ENCODE measurements at regions not wholly inside any gene's neighbourhood (a gene's known extent, or its start where the extent isn't known, plus 50 kb on each side); places are given as distances from the start of the nearest gene placed in this dataset.

GRCh38 chr2:186303091-186303490, 183.0 kb upstream of the ZC3H15 start:
- no peak for DNase-seq
- Histone ChIP-seq H3K36me3 (no peaks in the 10 kb centered on the region), H3K4me3 (no peak overlapping the region), H3K27me3 (replicated peaks in 1 of 7) (no peaks in the 10 kb centered on the region), H3K9me3 (no peaks in the 10 kb centered on the region), H3K4me1 (no peaks in the 10 kb centered on the region), H3K27ac (no peak overlapping the region)
- intact Hi-C loops (cut with DNase I; ENCODE audit: low total_unique reads): no loop called here
- no peak for TF ChIP-seq POLR2A (IDR thresholded peaks at IDR 0.05)
- TF ChIP-seq POLR2AphosphoS5 (IDR thresholded peaks at IDR 0.05): no peak
- TF ChIP-seq, protein P1, sequence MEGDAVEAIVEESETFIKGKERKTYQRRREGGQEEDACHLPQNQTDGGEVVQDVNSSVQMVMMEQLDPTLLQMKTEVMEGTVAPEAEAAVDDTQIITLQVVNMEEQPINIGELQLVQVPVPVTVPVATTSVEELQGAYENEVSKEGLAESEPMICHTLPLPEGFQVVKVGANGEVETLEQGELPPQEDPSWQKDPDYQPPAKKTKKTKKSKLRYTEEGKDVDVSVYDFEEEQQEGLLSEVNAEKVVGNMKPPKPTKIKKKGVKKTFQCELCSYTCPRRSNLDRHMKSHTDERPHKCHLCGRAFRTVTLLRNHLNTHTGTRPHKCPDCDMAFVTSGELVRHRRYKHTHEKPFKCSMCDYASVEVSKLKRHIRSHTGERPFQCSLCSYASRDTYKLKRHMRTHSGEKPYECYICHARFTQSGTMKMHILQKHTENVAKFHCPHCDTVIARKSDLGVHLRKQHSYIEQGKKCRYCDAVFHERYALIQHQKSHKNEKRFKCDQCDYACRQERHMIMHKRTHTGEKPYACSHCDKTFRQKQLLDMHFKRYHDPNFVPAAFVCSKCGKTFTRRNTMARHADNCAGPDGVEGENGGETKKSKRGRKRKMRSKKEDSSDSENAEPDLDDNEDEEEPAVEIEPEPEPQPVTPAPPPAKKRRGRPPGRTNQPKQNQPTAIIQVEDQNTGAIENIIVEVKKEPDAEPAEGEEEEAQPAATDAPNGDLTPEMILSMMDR (IDR thresholded peaks at IDR 0.05 in 8 of 11, conservative IDR thresholded peaks at IDR 0.05 in 3 of 11): no peak
- WGBS, 5 donors: 82 to 92% (median 90%) methylated on average over 2 of the region's 2 CpGs

DNA sequence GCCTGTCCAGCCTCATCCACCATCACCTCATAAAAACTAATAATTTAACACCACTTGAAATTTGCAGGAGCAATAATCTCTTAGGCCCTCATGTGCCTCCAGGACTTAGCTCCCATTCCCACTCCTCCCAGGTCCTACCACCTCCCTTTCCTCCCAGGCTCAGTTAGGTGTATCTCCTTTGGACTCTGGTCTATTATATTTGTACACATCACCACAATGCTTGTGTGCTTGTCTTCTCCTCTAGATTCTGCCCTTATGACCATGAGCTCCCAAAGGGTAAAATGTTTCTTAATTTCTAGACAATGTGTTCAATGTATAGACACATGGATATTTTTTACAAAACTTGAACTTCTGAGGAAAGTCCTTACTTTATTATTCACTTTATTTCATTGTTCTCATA, 182.0 kb upstream of the ZC3H15 start:
- H3K27ac ChIP-seq: no peak overlapping the region

DNA sequence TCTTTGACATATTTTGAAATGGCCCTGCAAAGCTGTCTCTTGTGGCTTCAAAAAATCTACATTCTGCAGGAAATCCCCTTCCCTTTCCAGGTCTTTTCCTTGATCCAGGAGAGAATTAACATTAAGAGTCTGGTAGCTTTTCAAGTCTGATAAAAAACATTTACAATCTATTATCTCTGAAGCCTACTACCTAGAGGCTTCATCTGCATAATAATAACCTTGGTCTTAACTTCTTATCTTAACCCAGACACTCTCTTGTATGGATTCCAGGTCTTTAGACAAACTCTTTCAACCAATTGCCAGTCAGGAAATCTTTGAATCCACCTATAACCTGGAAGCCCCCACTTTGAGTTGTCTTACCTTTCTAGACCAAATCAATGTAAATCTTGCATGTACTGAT, 179.3 kb upstream of the ZC3H15 start:
- no peak overlapping the region for H3K27ac ChIP-seq
- intact Hi-C loops (cut with DNase I; ENCODE audit: low total_unique reads): no loop called here

More for the DNA sequence above, 182.0 kb upstream of the ZC3H15 start:
- Histone ChIP-seq H3K4me1 (no peaks in the 10 kb centered on the region), H3K36me3 (no peaks in the 10 kb centered on the region), H3K4me3 (no peak overlapping the region), H3K27me3 (replicated peaks in 1 of 7) (no peaks in the 10 kb centered on the region), H3K9me3 (no peaks in the 10 kb centered on the region)
- intact Hi-C loops (cut with DNase I; ENCODE audit: low total_unique reads): no loop called here
- TF ChIP-seq POLR2A (IDR thresholded peaks at IDR 0.05) (no peak), POLR2AphosphoS5 (IDR thresholded peaks at IDR 0.05) (no peak)
- TF ChIP-seq, protein P1 (IDR thresholded peaks at IDR 0.05 in 8 of 11, conservative IDR thresholded peaks at IDR 0.05 in 3 of 11): no peak
- no peak for DNase-seq

GRCh38 chr2:186307871-186308270, 178.2 kb upstream of the ZC3H15 start:
- no peaks in the 10 kb centered on the region for H3K27me3 ChIP-seq (replicated peaks in 1 of 7)
- H3K27ac ChIP-seq: no peak overlapping the region
- no peak overlapping the region for H3K4me3 ChIP-seq
- intact Hi-C loops (cut with DNase I; ENCODE audit: low total_unique reads): no loop called here
- H3K9me3 ChIP-seq: peaks cover 0 to 24% (median 17%) of the 10 kb centered on the region in 8 donors
- TF ChIP-seq POLR2A (IDR thresholded peaks at IDR 0.05) (no peak), POLR2AphosphoS5 (IDR thresholded peaks at IDR 0.05) (no peak)
- H3K36me3 ChIP-seq: peaks cover 0 to 19% (median 0%) of the 10 kb centered on the region in 6 donors
- no peak for DNase-seq
- no peaks in the 10 kb centered on the region for H3K4me1 ChIP-seq

More for the DNA sequence above, 179.3 kb upstream of the ZC3H15 start:
- peaks cover 0 to 16% (median 0%) of the 10 kb centered on the region in 6 donors for H3K36me3 ChIP-seq
- TF ChIP-seq POLR2AphosphoS5 (IDR thresholded peaks at IDR 0.05) (no peak), POLR2A (IDR thresholded peaks at IDR 0.05) (no peak)
- TF ChIP-seq, protein P1 (IDR thresholded peaks at IDR 0.05 in 8 of 11, conservative IDR thresholded peaks at IDR 0.05 in 3 of 11): no peak
- no peak for DNase-seq
- no peaks in the 10 kb centered on the region for H3K4me1 ChIP-seq
- peaks cover 0 to 13% (median 6%) of the 10 kb centered on the region in 8 donors for H3K9me3 ChIP-seq
- H3K27me3 ChIP-seq (replicated peaks in 1 of 7): no peaks in the 10 kb centered on the region
- H3K4me3 ChIP-seq: no peak overlapping the region

DNA sequence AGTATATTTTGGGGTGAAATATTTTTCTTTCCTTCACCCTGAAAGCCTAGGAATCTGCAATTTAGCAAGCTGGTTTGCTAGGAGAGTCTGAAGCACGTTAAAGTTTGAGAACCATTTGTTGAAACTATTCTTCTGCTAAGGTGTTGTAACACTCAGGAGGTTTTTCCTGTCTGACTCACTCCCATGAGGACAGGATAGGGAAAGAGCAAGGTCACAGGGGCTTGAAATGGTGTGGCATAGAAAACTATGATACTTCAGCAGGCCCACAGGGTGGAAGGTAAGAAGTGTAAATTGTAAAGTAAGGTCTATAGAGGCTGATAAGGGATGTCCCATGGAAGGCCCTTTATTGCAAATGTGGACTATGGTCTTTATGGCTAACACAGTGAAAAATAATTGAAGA, 177.7 kb upstream of the ZC3H15 start:
- 42 to 65% (median 57%) methylated on average over 1 of the region's 1 CpG for WGBS, 5 donors
- Histone ChIP-seq H3K9me3 (peaks cover 0 to 29% (median 22%) of the 10 kb centered on the region in 8 donors), H3K36me3 (peaks cover 0 to 24% (median 0%) of the 10 kb centered on the region in 6 donors), H3K27ac (no peak overlapping the region), H3K4me1 (no peaks in the 10 kb centered on the region), H3K4me3 (no peak overlapping the region), H3K27me3 (replicated peaks in 1 of 7) (no peaks in the 10 kb centered on the region)
- TF ChIP-seq, protein P1 (IDR thresholded peaks at IDR 0.05 in 8 of 11, conservative IDR thresholded peaks at IDR 0.05 in 3 of 11): no peak
- no peak for TF ChIP-seq POLR2AphosphoS5 (IDR thresholded peaks at IDR 0.05)
- no peak for TF ChIP-seq POLR2A (IDR thresholded peaks at IDR 0.05)
- intact Hi-C loops (cut with DNase I; ENCODE audit: low total_unique reads): no loop called here
- DNase-seq: no peak

Data from spleen (tissue), 11 donors.